Kidney glomerular epithelial cell (primary cell): ENCODE measurements at regions not wholly inside any gene's neighbourhood (a gene's known extent, or its start where the extent isn't known, plus 50 kb on each side); places are given as distances from the start of the nearest gene placed in this dataset.

Experiments
- DNase-seq: peaks from one replicate; lab custom pipeline; 2025; lab: John Stamatoyannopoulos, UW

GRCh38 chrY:16895396-16895795, 984.6 kb downstream of the CDY2B start:
- DNase-seq = peak; percentile 31

- DNase-seq = no peak
These were observed 992.9 kb downstream of the CDY2B start for GRCh38 chrY:16887116-16887515.

GRCh38 chrY:16860676-16861075, 1019.3 kb downstream of the CDY2B start:
- DNase-seq = no peak

GRCh38 chrY:16841534-16841933, 1038.5 kb downstream of the CDY2B start:
- peak; percentile 41 for DNase-seq

- peak; percentile 16 for DNase-seq
These were observed 1044.8 kb downstream of the CDY2B start for GRCh38 chrY:16835206-16835605.

- DNase-seq = no peak
These were observed 1045.3 kb downstream of the CDY2B start for GRCh38 chrY:16834696-16835095.

GRCh38 chrY:16834151-16834550, 1045.9 kb downstream of the CDY2B start:
- peak; percentile 41 for DNase-seq

GRCh38 chrY:16831766-16832165, 1048.3 kb downstream of the CDY2B start:
- DNase-seq = peak; percentile 53

- peak; percentile 53 for DNase-seq
These were observed 1048.7 kb downstream of the CDY2B start for GRCh38 chrY:16831364-16831763.

GRCh38 chrY:16807713-16808112, 1072.3 kb downstream of the CDY2B start:
- DNase-seq = no peak
